ENCODE measurements at regions not wholly inside any gene's neighbourhood (a gene's known extent, or its start where the extent isn't known, plus 50 kb on each side); places are given as distances from the start of the nearest gene placed in this dataset.
A peak's percentile ranks its signal among the peaks of the same experiment; 100 is the strongest.

GRCh38 chr12:77642246-77642645 lies 188.4 kb upstream of the NAV3 start:
- no peak for DNase-seq (ENCODE audit: low read depth)
- H3K4me3 ChIP-seq (ENCODE audit: low read depth, low read length): no peak overlapping the region

DNA sequence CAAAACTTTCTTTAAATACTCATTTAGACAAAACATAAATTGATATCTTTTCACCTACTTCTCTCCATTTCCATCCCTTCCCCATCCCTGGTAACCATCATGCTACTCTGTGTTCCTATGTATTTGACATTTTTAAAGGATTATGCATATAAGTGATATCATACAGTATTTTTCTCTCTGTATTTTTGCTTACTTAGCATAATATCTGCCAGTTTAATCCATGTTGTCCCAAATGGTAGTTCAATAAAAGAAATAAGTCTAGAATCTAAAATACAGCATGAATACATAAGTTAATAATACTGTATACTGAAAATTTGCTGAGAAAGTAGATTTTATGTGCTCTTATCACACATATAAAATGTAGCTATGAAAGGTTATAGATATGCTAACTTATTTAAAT lies 190.3 kb upstream of the NAV3 start:
- no peak overlapping the region for H3K4me3 ChIP-seq (ENCODE audit: low read depth, low read length)
- DNase-seq (ENCODE audit: low read depth): no peak

DNA sequence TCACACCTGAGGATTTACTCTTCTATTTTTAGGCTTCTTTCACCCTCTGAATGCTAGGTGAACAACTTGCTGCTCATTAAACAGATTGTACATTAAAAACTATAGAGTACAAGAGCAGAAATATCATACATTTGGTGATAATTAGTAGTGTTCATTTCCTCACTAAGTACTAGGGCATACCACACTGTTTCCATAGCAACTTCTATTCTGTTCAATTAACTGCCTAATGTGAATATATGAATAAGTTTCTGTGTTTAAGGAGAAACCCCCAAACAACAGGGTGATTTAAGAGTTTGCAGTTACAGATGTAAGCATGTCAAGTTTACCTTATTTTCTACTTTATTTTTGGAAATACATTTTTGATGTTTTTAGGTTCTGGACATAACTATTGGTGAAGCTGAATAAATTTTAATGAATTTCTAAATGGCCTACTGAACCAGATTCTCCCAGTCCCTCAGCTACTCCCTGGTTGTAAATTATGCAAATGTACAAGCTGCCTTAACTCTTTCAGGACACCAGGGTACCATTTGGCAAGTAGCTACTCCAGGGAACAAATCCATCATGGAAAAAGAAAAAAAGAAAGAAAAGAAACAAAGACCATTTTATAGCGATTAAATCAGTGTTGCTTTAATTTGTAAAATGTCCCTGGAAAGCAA lies 199.8 kb upstream of the NAV3 start:
- no peak for DNase-seq (ENCODE audit: low read depth)
- H3K4me3 ChIP-seq (ENCODE audit: low read depth, low read length): no peak overlapping the region

GRCh38 chr12:77630344-77630743 lies 200.3 kb upstream of the NAV3 start:
- H3K4me3 ChIP-seq (ENCODE audit: low read depth, low read length): no peak overlapping the region
- no peak for DNase-seq (ENCODE audit: low read depth)

GRCh38 chr12:77629141-77629540 lies 201.6 kb upstream of the NAV3 start:
- H3K4me3 ChIP-seq (ENCODE audit: low read depth, low read length): no peak overlapping the region
- no peak for DNase-seq (ENCODE audit: low read depth)

DNA sequence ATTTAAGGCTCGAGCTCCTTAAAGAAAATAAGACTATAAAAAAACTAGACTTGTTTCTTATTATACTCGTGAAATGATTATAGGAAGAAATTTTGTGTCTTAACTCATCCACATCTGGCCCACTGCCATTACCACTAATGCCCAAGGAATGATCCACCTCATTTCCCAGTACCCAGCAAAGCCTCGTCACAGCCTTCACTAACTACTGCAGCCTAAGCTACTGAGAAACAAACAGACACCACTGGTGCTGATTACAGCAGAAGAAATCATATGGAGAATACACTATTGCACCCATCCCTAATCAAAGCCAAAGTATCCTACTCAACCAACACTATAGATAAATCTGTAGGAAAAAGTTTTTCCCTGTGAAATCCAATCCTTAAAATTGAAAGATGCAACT lies 205.3 kb upstream of the NAV3 start:
- peak; percentile 87 for DNase-seq (ENCODE audit: low read depth)
- H3K4me3 ChIP-seq (ENCODE audit: low read depth, low read length): no peak overlapping the region

DNA sequence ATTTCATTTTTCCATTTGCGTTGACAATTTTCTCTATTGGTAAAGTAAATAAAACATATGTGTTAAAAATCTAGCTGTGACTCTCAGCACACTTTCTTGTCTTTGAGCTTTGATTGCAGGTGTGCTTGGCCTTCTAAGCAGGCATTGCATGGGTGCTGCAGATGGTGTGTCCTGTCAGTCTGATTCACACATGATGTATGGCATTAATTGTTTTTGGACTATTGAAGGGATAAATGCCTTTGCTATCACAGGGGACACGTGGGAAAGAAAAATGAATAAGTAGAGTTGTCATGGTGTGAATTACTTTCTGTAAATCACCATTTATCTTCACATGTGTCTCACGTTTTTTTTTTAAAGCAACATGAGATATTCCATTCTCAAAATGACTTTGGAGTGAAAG lies 211.3 kb upstream of the NAV3 start:
- no peak for DNase-seq (ENCODE audit: low read depth)
- no peak overlapping the region for H3K4me3 ChIP-seq (ENCODE audit: low read depth, low read length)

GRCh38 chr12:77617818-77618217 lies 212.9 kb upstream of the NAV3 start:
- no peak for DNase-seq (ENCODE audit: low read depth)

GRCh38 chr12:77615332-77615731 lies 215.4 kb upstream of the NAV3 start:
- no peak overlapping the region for H3K4me3 ChIP-seq (ENCODE audit: low read depth, low read length)
- no peak for DNase-seq (ENCODE audit: low read depth)

More at GRCh38 chr12:77617818-77618217, 212.9 kb upstream of the NAV3 start:
- H3K4me3 ChIP-seq (ENCODE audit: low read depth, low read length): no peak overlapping the region

DNA sequence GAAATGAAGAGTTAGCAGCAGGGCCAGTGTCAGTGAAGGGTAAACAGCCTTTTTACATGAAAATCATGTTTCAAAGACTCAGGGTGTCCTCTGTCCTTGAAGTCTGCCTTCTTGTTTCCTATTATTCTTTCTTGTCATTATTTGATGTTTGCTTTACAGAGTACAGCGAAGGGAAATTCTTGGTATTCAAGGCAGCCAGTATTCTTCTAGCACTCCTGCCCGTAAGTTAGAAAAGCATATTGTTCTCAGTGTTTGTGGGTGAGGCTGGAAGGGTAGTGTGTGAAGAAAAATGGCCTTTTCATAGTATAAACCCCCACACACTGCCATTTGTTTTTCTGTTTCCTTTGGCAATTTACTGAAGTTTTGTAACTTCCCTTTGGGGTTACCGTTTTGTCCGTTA lies 217.3 kb upstream of the NAV3 start:
- no peak overlapping the region for H3K4me3 ChIP-seq (ENCODE audit: low read depth, low read length)
- no peak for DNase-seq (ENCODE audit: low read depth)

GRCh38 chr12:77610446-77610845 lies 220.2 kb upstream of the NAV3 start:
- no peak for DNase-seq (ENCODE audit: low read depth)
- H3K4me3 ChIP-seq (ENCODE audit: low read depth, low read length): no peak overlapping the region

DNA sequence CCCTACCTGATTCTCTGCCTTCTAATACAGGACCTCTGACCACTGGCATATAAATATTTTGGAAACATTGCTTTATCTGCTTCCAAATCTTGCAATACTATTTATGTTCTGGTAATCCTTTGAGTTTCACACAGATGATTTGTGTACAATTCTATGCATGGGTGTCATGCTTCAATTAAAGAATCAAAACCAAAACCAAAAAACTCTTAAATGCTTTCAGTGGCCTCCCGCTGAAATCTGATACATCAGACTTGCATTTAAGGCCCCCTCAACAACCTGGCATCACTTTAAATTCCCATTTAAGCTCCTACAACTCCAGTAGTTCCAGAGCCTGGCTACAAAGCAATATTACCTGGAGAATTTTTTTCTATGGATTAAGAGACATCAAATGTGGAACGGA lies 221.7 kb upstream of the NAV3 start:
- no peak for DNase-seq (ENCODE audit: low read depth)
- H3K4me3 ChIP-seq (ENCODE audit: low read depth, low read length): no peak overlapping the region

GRCh38 chr12:77608271-77608824 lies 222.3 kb upstream of the NAV3 start:
- H3K4me3 ChIP-seq (ENCODE audit: low read depth, low read length): no peak overlapping the region
- DNase-seq (ENCODE audit: low read depth): no peak

- no peak for DNase-seq (ENCODE audit: low read depth)
- H3K4me3 ChIP-seq (ENCODE audit: low read depth, low read length): no peak overlapping the region
Measured at GRCh38 chr12:77606348-77606747, 224.3 kb upstream of the NAV3 start.

GRCh38 chr12:77603946-77604345 lies 226.7 kb upstream of the NAV3 start:
- H3K4me3 ChIP-seq (ENCODE audit: low read depth, low read length): no peak overlapping the region
- no peak for DNase-seq (ENCODE audit: low read depth)

- DNase-seq (ENCODE audit: low read depth): no peak
- H3K4me3 ChIP-seq (ENCODE audit: low read depth, low read length): no peak overlapping the region
Measured at GRCh38 chr12:77601069-77601468, 229.6 kb upstream of the NAV3 start.

DNA sequence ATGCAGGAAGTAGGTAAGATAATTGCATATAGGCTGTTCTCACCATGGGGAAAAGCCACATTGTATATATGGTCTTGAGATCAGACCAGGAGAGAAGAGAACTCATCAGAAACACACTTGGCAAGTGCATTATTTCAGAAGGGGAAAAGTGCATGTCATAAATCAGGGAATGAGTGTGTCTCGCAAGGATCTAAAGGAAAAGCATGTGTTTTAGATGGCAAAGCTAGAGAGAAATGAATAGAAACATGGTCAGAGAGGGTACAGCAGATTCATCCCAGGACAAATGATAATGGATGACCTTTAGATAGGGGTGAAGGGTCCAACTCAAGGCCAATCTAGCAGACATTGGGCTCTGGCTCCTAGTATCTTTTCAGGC lies 230.2 kb upstream of the NAV3 start:
- DNase-seq (ENCODE audit: low read depth): no peak
- H3K4me3 ChIP-seq (ENCODE audit: low read depth, low read length): no peak overlapping the region

- H3K4me3 ChIP-seq (ENCODE audit: low read depth, low read length): no peak overlapping the region
- DNase-seq (ENCODE audit: low read depth): no peak
Measured at GRCh38 chr12:77599782-77600467, 230.8 kb upstream of the NAV3 start.

GRCh38 chr12:77594366-77594765 lies 236.3 kb upstream of the NAV3 start:
- no peak for DNase-seq (ENCODE audit: low read depth)
- no peak overlapping the region for H3K4me3 ChIP-seq (ENCODE audit: low read depth, low read length)

DNA sequence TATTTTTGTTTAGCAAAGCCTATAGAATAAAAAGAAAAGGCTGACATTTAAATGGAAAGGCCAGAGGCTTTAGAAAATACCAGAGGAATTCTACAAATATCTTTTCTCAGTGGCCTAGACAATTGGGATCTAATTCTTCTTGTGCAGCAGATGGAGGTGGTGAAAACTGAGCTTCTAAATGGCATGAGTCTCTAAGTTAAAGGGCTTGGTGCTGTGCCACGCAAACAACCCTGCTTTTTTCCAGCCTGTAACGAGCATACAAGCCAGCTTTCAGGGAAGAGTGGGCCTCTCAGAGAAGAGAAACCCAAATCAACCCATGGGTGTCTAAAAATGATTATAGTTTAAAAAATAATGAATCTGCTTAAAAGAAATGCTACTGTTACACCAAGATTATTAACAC lies 237.9 kb upstream of the NAV3 start:
- DNase-seq (ENCODE audit: low read depth): no peak
- no peak overlapping the region for H3K4me3 ChIP-seq (ENCODE audit: low read depth, low read length)
